ENCODE measurements at regions not wholly inside any gene's neighbourhood (a gene's known extent, or its start where the extent isn't known, plus 50 kb on each side); places are given as distances from the start of the nearest gene placed in this dataset.

GRCh38 chr3:174488527-174488926 is 370.6 kb upstream of the NAALADL2 start:
- H3K27ac Mint-ChIP-seq, result no peak overlapping the region
- no peaks in the 10 kb centered on the region for H3K9me3 ChIP-seq (replicated peaks in 1 of 2; ENCODE audit: control insufficient read depth in 1 of 2, insufficient read depth in 1 of 2, low read length in 2 of 2)
- H3K4me1 Mint-ChIP-seq, result no peaks in the 10 kb centered on the region
- no peak overlapping the region for H3K4me2 ChIP-seq (replicated peaks; ENCODE audit: extremely low read depth, low read length, poor library complexity, severe bottlenecking)
- 63% methylated on average over 1 of the region's 2 CpGs for WGBS (ENCODE audit: insufficient coverage)
- H3K36me3 Mint-ChIP-seq, result no peaks in the 10 kb centered on the region
- no peak overlapping the region for H3K27ac ChIP-seq (ENCODE audit: low read depth in 1 of 2, low read length in 2 of 2)
- no peak for TF ChIP-seq CTCF (IDR thresholded peaks at IDR 0.05)
- H4K20me1 ChIP-seq (ENCODE audit: insufficient read depth, low read length), result no peaks in the 10 kb centered on the region
- no peaks in the 10 kb centered on the region for H3K4me1 ChIP-seq (ENCODE audit: control insufficient read depth in 1 of 2, insufficient read depth in 2 of 2, low read length in 2 of 2)
- H3K9ac ChIP-seq (ENCODE audit: insufficient read depth, low read length, poor library complexity, severe bottlenecking), result no peak overlapping the region
- H3K4me3 ChIP-seq (replicated peaks in 1 of 3; ENCODE audit: low read depth in 2 of 3, low read length in 3 of 3), result no peak overlapping the region
- no peaks in the 10 kb centered on the region for H3K79me2 ChIP-seq (ENCODE audit: insufficient read depth, low read length)
- no peak for DNase-seq
- H3K9me3 Mint-ChIP-seq, result peaks cover 0 to 8% (median 2%) of the 10 kb centered on the region in 7 donors
- no peak overlapping the region for H2AFZ ChIP-seq (ENCODE audit: insufficient read depth, low read depth, low read length, poor library complexity, severe bottlenecking)
- intact Hi-C loops (cut with micrococcal nuclease), result no loop called here
- no peak overlapping the region for H3K4me3 Mint-ChIP-seq
- H3K27me3 Mint-ChIP-seq (ENCODE audit: low read depth in 3 of 3), result no peaks in the 10 kb centered on the region
- H3K36me3 ChIP-seq (replicated peaks in 1 of 2; ENCODE audit: control insufficient read depth in 1 of 2, insufficient read depth in 2 of 2, low read length in 2 of 2), result no peaks in the 10 kb centered on the region
- H3K27me3 ChIP-seq (ENCODE audit: control insufficient read depth in 2 of 2, insufficient read depth in 2 of 2, low read length in 2 of 2), result no peaks in the 10 kb centered on the region

GRCh38 chr3:174495311-174495710 is 363.8 kb upstream of the NAALADL2 start:
- no peaks in the 10 kb centered on the region for H3K27me3 ChIP-seq (ENCODE audit: control insufficient read depth in 2 of 2, insufficient read depth in 2 of 2, low read length in 2 of 2)
- peaks cover 2% of the 10 kb centered on the region for H3K4me1 Mint-ChIP-seq
- H3K27me3 Mint-ChIP-seq (ENCODE audit: low read depth in 3 of 3), result no peaks in the 10 kb centered on the region
- no peak overlapping the region for H3K27ac Mint-ChIP-seq
- H3K9ac ChIP-seq (ENCODE audit: insufficient read depth, low read length, poor library complexity, severe bottlenecking), result no peak overlapping the region
- H3K36me3 ChIP-seq (replicated peaks in 1 of 2; ENCODE audit: control insufficient read depth in 1 of 2, insufficient read depth in 2 of 2, low read length in 2 of 2), result no peaks in the 10 kb centered on the region
- no peak overlapping the region for H3K4me3 ChIP-seq (replicated peaks in 1 of 3; ENCODE audit: low read depth in 2 of 3, low read length in 3 of 3)
- no peaks in the 10 kb centered on the region for H4K20me1 ChIP-seq (ENCODE audit: insufficient read depth, low read length)
- H3K9me3 ChIP-seq (replicated peaks in 1 of 2; ENCODE audit: control insufficient read depth in 1 of 2, insufficient read depth in 1 of 2, low read length in 2 of 2), result no peaks in the 10 kb centered on the region
- no peak overlapping the region for H3K4me2 ChIP-seq (replicated peaks; ENCODE audit: extremely low read depth, low read length, poor library complexity, severe bottlenecking)
- no peaks in the 10 kb centered on the region for H3K79me2 ChIP-seq (ENCODE audit: insufficient read depth, low read length)
- H3K4me1 ChIP-seq (ENCODE audit: control insufficient read depth in 1 of 2, insufficient read depth in 2 of 2, low read length in 2 of 2), result no peaks in the 10 kb centered on the region
- no CpG with 5 or more reads among the region's 4 CpGs for WGBS (ENCODE audit: insufficient coverage)
- intact Hi-C loops (cut with micrococcal nuclease), result no loop called here
- peaks cover 0 to 2% (median 0%) of the 10 kb centered on the region in 7 donors for H3K9me3 Mint-ChIP-seq
- H3K36me3 Mint-ChIP-seq, result no peaks in the 10 kb centered on the region
- H2AFZ ChIP-seq (ENCODE audit: insufficient read depth, low read depth, low read length, poor library complexity, severe bottlenecking), result no peak overlapping the region
- DNase-seq, result no peak
- H3K4me3 Mint-ChIP-seq, result no peak overlapping the region
- no peak overlapping the region for H3K27ac ChIP-seq (ENCODE audit: low read depth in 1 of 2, low read length in 2 of 2)
- no peak for TF ChIP-seq CTCF (IDR thresholded peaks at IDR 0.05)
